NCI-H2227 treated with DMSO at 0.1 percent for 48 hours (cell line): ENCODE measurements at regions not wholly inside any gene's neighbourhood (a gene's known extent, or its start where the extent isn't known, plus 50 kb on each side); places are given as distances from the start of the nearest gene placed in this dataset.

ENCODE experiments used
- DNase-seq: peaks from one replicate; lab custom pipeline; 2025; lab: John Stamatoyannopoulos, UW

DNA sequence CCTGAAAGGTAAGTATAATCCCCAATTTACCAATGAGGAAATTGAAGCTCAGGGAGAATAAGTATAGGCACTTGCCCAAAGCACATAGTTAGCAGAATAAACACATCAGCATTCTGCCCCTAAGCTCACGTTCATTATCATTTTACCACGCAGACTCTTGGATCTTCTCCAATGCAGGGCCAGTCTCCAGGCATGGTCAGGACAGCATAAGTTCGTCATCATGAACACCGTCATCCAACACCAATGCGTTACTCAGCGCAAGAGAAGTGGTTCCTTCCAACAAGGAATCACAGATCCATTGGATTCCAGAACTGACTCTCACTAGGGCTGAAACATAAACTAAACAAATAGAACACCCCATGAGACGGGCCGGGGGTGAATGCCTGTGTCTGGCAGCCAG, 86.5 kb upstream of the GPM6B start:
- DNase-seq: no peak

DNA sequence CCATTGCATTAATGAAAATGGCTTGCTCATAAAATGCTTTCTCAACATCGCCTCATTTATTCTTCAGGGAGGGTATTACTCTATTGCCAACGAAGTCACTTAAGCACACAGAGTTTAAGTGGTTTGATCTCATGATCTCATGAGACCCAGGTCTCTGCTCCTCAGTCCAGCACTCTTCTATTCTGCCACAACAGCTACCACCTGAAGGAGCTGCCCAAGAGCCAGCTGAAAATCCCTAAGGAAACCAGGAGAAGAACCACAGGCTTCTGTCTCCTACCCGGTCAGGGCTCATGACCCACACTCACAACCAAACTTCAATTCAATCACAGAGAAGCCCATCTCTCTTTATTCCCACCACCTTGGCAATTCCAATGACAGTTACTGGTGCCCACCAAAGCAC, 85.5 kb upstream of the GPM6B start:
- no peak for DNase-seq

DNA sequence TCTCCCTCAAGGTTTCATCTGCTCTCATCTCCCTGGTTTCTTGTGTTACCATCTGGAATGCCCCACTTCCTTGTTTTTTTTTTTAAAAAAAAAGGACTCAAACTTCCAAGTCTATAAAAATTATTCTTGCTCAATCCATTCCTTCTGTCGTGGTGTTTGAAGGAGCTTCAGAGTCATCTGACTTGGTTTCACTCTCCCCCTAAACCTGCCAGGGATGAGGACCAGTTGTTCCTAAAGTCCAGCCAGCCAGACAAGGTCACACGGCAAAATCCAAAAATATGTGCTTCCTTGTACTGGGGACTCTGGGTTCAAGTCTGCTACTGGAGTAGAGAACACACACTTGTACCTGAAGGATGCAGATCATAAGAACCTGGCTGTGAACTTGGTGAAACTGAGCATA, 84.5 kb upstream of the GPM6B start:
- no peak for DNase-seq

GRCh38 chrX:13900351-13900750, 83.5 kb upstream of the GPM6B start:
- DNase-seq: no peak

DNA sequence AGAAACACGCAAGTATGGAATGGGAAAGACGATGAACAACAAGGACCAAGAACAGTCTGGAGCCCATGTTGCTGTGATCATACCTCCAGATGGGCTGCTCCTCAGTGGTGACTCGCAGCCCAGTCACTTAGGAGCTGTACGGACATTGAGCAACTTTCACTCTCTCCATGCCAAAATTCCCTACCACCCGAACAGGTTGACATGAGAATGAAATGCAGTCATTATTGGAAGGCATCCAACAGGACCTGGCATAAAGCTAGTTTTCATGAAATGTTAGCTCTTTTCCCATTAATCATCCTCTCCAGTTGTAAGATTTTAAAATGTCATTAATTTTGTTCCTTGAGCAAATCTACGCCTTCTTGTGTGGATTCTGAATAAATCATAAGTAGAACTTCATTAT, 82.7 kb upstream of the GPM6B start:
- DNase-seq: no peak

GRCh38 chrX:13898603-13899002, 81.7 kb upstream of the GPM6B start:
- DNase-seq: no peak

DNA sequence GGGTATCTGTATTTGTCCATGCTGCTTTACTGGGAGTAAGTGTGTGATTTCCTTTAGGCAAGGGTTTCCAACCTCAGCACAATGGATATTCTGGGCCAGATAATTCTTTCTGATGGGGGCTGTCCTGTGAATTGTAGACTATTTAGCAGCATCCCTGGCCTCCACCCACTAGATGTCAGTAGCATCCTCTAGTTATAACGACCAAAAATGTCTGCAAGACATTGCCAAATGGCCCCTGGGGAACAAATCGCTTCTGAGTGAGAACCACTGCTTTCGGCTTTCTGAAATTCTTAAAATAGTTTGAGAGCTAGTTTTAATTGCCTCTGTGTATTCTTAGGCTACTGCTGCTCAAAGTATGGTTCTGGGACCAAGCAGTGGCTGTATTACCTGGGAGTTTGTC, 81.2 kb upstream of the GPM6B start:
- DNase-seq: no peak

- DNase-seq: no peak
Measured at GRCh38 chrX:13897566-13897965, 80.7 kb upstream of the GPM6B start.

- no peak for DNase-seq
Measured at GRCh38 chrX:13894888-13895565, 78.1 kb upstream of the GPM6B start.

GRCh38 chrX:13893826-13894225, 76.9 kb upstream of the GPM6B start:
- DNase-seq: no peak

- no peak for DNase-seq
Measured at GRCh38 chrX:13892856-13893255, 76.0 kb upstream of the GPM6B start.

- no peak for DNase-seq
Measured at GRCh38 chrX:13891377-13892140, 74.7 kb upstream of the GPM6B start.

GRCh38 chrX:13890806-13891205, 73.9 kb upstream of the GPM6B start:
- DNase-seq: no peak

GRCh38 chrX:13888284-13888683, 71.4 kb upstream of the GPM6B start:
- no peak for DNase-seq

GRCh38 chrX:13885591-13885990, 68.7 kb upstream of the GPM6B start:
- no peak for DNase-seq

GRCh38 chrX:13876652-13877051, 59.8 kb upstream of the GPM6B start:
- no peak for DNase-seq

DNA sequence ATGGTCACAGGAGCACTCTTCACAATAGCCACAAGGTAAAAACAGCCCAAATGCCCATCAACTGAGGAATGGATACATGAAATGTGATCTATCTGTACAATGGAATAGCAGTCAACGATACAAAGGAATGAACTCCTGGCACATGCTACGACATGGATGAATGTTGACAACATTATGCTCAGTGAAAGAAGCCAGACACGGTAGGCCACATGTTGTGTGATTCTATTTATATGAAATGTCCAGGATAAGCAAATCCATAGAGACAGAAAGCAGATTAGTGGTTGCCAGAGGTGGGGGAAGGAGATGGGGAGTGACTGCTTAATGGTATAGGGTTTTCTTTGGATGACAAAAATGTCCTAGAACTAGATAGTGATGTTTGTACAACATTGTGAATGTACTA, 58.7 kb upstream of the GPM6B start:
- no peak for DNase-seq

- no peak for DNase-seq
Measured at GRCh38 chrX:13868591-13868990, 51.7 kb upstream of the GPM6B start.
